HCT116 (cell line): ENCODE measurements at regions not wholly inside any gene's neighbourhood (a gene's known extent, or its start where the extent isn't known, plus 50 kb on each side); places are given as distances from the start of the nearest gene placed in this dataset.

ENCODE experiments used
- ATAC-seq: fragments of 200-7000 bp; cut with Tn5 transposase; 2 replicates; pipeline ENCODE4 v1.9.1; 2020; ENCODE audit warnings: mild to moderate bottlenecking, moderate library complexity
- BruUV-seq: library from RNA; stranded (reverse); fragments of 400-500 nt; replicated peaks from 2 replicates; lab custom pipeline; 2021; lab: Mats Ljungman, UMichigan
- CTCF ChIA-PET: fragments of 300-600 bp; sonication (Branson Sonifier 250); formaldehyde crosslinking; loops from one replicate; lab custom pipeline; 2021; ENCODE audit warnings: antibody characterized with exemption; lab: Charles Lee
- POLR2A ChIA-PET: fragments of 300-600, 350-600 bp; sonication (Branson Sonifier 250); formaldehyde crosslinking; loops from one replicate; lab custom pipeline; 2021; ENCODE audit warnings: antibody characterized with exemption; lab: Charles Lee
- RAD21 ChIA-PET, 2 experiments: fragments of 300-600 bp; sonication (Branson Sonifier 250); formaldehyde crosslinking; loops; one replicate each; lab custom pipeline; 2023; ENCODE audit warnings: low total read pairs in 2 of 2; ENCODE audit not compliant: uncharacterized antibody in 2 of 2, unreplicated experiment in 2 of 2, low non-redundant PET in 1 of 2; lab: Charles Lee
- DNase-seq: peaks from one replicate; pipeline ENCODE4 v3.0.0-alpha.2; 2010; ENCODE audit warnings: low read depth, low spot score
- H2AFZ ChIP-seq: fragments of 200-600 bp; shearing (Covaris generic), sonication (generic); 2 replicates; pipeline ENCODE4 v1.6.1; 2017; ENCODE audit warnings: low read depth, mixed run types, mixed read lengths, antibody characterized with exemption, low read length; ENCODE audit not compliant: poor library complexity, severe bottlenecking
- H3K27ac ChIP-seq: 2 replicates; pipeline ENCODE4 v1.5.1; 2012; ENCODE audit warnings: low read depth, low read length
- H3K27me3 ChIP-seq: fragments of 200-600 bp; sonication (generic); 2 replicates; pipeline ENCODE4 v1.6.1; 2016; ENCODE audit warnings: mixed run types, low read length, mixed read lengths; ENCODE audit not compliant: insufficient read depth
- H3K36me3 ChIP-seq, 2 experiments: fragments of 200-500 bp in 1 of 2; fragments of 200-600 bp in 1 of 2; sonication (Bioruptor generic) in 1 of 2; sonication (generic) in 1 of 2; 2 replicates each; pipeline versions ENCODE4 v1.5.1 to v1.6.1; 2014 to 2016; ENCODE audit warnings: low read length in 2 of 2, inconsistent platforms in 1 of 2, mixed read lengths in 1 of 2, mixed run types in 1 of 2; ENCODE audit not compliant: insufficient read depth in 2 of 2, control insufficient read depth in 1 of 2
- H3K4me1 ChIP-seq, 2 experiments: fragments of 200-600 bp in 1 of 2; sonication (generic) in 1 of 2; 2 replicates each; pipeline versions ENCODE4 v1.5.1 to v1.6.1; 2012 to 2017; ENCODE audit warnings: low read length in 2 of 2, inconsistent platforms in 1 of 2, mild to moderate bottlenecking in 1 of 2, mixed read lengths in 1 of 2, mixed run types in 1 of 2, moderate library complexity in 1 of 2; ENCODE audit not compliant: insufficient read depth in 2 of 2, control insufficient read depth in 1 of 2
- H3K4me2 ChIP-seq: fragments of 200-600 bp; sonication (generic); 2 replicates; pipeline ENCODE4 v1.6.1; 2017; ENCODE audit warnings: mixed run types, low read length, mixed read lengths
- H3K4me3 ChIP-seq, 2 experiments: fragments of 200-600 bp in 1 of 2; sonication (generic) in 1 of 2; replicated peaks in 1 of 2; 2 replicates each; pipeline ENCODE4 v1.5.1; 2011 to 2016; ENCODE audit warnings: low read length in 2 of 2, control low read depth in 1 of 2, low read depth in 1 of 2, mild to moderate bottlenecking in 1 of 2, mixed read lengths in 1 of 2, mixed run types in 1 of 2
- H3K79me2 ChIP-seq: fragments of 200-600 bp; sonication (generic); 2 replicates; pipeline ENCODE4 v1.6.1; 2017; ENCODE audit warnings: mild to moderate bottlenecking, mixed run types, low read length, moderate library complexity, mixed read lengths; ENCODE audit not compliant: insufficient read depth
- H3K9ac ChIP-seq: fragments of 200-600 bp; sonication (generic); 2 replicates; pipeline ENCODE4 v1.6.1; 2016; ENCODE audit warnings: low read length, mixed read lengths
- H3K9me2 ChIP-seq: fragments of 200-600 bp; sonication (generic), shearing (Covaris generic); 2 replicates; pipeline ENCODE4 v1.6.1; 2017; ENCODE audit warnings: mixed run types, mild to moderate bottlenecking, moderate library complexity; ENCODE audit not compliant: insufficient read depth
- H3K9me3 ChIP-seq, 2 experiments: fragments of 200-500 bp in 1 of 2; fragments of 200-600 bp in 1 of 2; sonication (Bioruptor generic) in 1 of 2; sonication (generic) in 1 of 2; 2 replicates each; pipeline ENCODE4 v1.6.1; 2014 to 2017; ENCODE audit warnings: low read length in 2 of 2, mixed read lengths in 2 of 2, inconsistent platforms in 1 of 2, low read depth in 1 of 2, mild to moderate bottlenecking in 1 of 2, mixed run types in 1 of 2, moderate library complexity in 1 of 2; ENCODE audit not compliant: control insufficient read depth in 1 of 2, insufficient read depth in 1 of 2
- H4K20me1 ChIP-seq: fragments of 200-600 bp; sonication (generic), shearing (Covaris generic); 2 replicates; pipeline ENCODE4 v1.6.1; 2017; ENCODE audit warnings: mixed run types, mild to moderate bottlenecking, moderate library complexity; ENCODE audit not compliant: insufficient read depth
- ATF3 ChIP-seq: IDR thresholded peaks from 2 replicates; pipeline ENCODE4 v1.6.1; 2012
- CBX3 ChIP-seq: IDR thresholded peaks from 2 replicates; pipeline ENCODE4 v1.6.1; 2012; ENCODE audit warnings: low read depth
- CEBPB ChIP-seq: IDR thresholded peaks from 2 replicates; pipeline ENCODE4 v1.6.1; 2012; ENCODE audit warnings: low read depth
- CTCF ChIP-seq, 3 experiments: fragments of 200-600 bp in 1 of 3; sonication (generic) in 1 of 3; IDR thresholded peaks in 2 of 3; conservative IDR thresholded peaks in 1 of 3; 2 replicates each; pipeline ENCODE4 v1.5.1; 2012 to 2017; ENCODE audit warnings: low read depth in 2 of 3, low read length in 2 of 3, antibody characterized with exemption in 1 of 3, borderline replicate concordance in 1 of 3, control low read depth in 1 of 3, mild to moderate bottlenecking in 1 of 3, mixed read lengths in 1 of 3, mixed run types in 1 of 3, moderate library complexity in 1 of 3; ENCODE audit not compliant: insufficient read depth in 1 of 3
- EGR1 ChIP-seq: IDR thresholded peaks from 2 replicates; pipeline ENCODE4 v1.6.1; 2012; ENCODE audit warnings: low read depth
- ELF1 ChIP-seq: IDR thresholded peaks from 2 replicates; pipeline ENCODE4 v1.6.1; 2012; ENCODE audit warnings: low read depth, borderline replicate concordance
- EZH2 ChIP-seq: fragments of 200-600 bp; sonication (generic); IDR thresholded peaks from 2 replicates; pipeline ENCODE4 v1.6.1; 2017; ENCODE audit warnings: antibody characterized with exemption, mixed run types
- EZH2phosphoT487 ChIP-seq: fragments of 200-600 bp; IDR thresholded peaks from 2 replicates; pipeline ENCODE4 v1.6.1; 2018; ENCODE audit warnings: antibody characterized with exemption, borderline replicate concordance
- FOSL1 ChIP-seq: IDR thresholded peaks from 2 replicates; pipeline ENCODE4 v1.6.1; 2012; ENCODE audit warnings: low read depth
- JUND ChIP-seq: IDR thresholded peaks from 2 replicates; pipeline ENCODE4 v1.6.1; 2012
- MAX ChIP-seq: IDR thresholded peaks from 2 replicates; pipeline ENCODE4 v1.6.1; 2012
- POLR2A ChIP-seq: IDR thresholded peaks from 2 replicates; pipeline ENCODE4 v1.7.0; 2011; ENCODE audit warnings: borderline replicate concordance; ENCODE audit not compliant: insufficient read depth, insufficient read length; ENCODE audit errors: extremely low read depth
- POLR2AphosphoS5 ChIP-seq: IDR thresholded peaks from 2 replicates; pipeline ENCODE4 v1.6.1; 2011; ENCODE audit warnings: mild to moderate bottlenecking, low read depth, low read length, moderate library complexity
- REST ChIP-seq: IDR thresholded peaks from 2 replicates; pipeline ENCODE4 v1.6.1; 2012; ENCODE audit warnings: low read depth
- SIN3A ChIP-seq: IDR thresholded peaks from 2 replicates; pipeline ENCODE4 v1.6.1; 2012; ENCODE audit warnings: low read depth
- SP1 ChIP-seq: IDR thresholded peaks from 2 replicates; pipeline ENCODE4 v1.6.1; 2012; ENCODE audit warnings: low read depth
- SRF ChIP-seq: IDR thresholded peaks from 2 replicates; pipeline ENCODE4 v1.6.1; 2012; ENCODE audit warnings: low read depth
- TCF7L2 ChIP-seq: IDR thresholded peaks from 2 replicates; pipeline ENCODE4 v1.7.0; 2011; ENCODE audit warnings: borderline replicate concordance, inconsistent platforms; ENCODE audit not compliant: insufficient read depth, insufficient read length; ENCODE audit errors: extremely low read depth
- YY1 ChIP-seq: IDR thresholded peaks from 2 replicates; pipeline ENCODE4 v1.6.1; 2011; ENCODE audit warnings: low read length, low read depth, moderate library complexity, mild to moderate bottlenecking; ENCODE audit not compliant: insufficient replicate concordance; ENCODE audit errors: extremely low read depth
- ZFX ChIP-seq: fragments of 450-650 bp; IDR thresholded peaks from 2 replicates; pipeline ENCODE4 v1.6.1; 2017
- intact Hi-C: fragments of 100-400 bp; cut with micrococcal nuclease; formaldehyde crosslinking; loops from 2 replicates; pipeline ENCODE4 v1.10.0; 2022

GRCh38 chr12:82225871-82226270 is 132.3 kb downstream of the CCDC59 start:
- H3K4me1 ChIP-seq = no peaks in the 10 kb centered on the region
- ATAC-seq (no peak), DNase-seq (no peak)
- no peak overlapping the region for H3K4me2 ChIP-seq
- no peak overlapping the region for H3K4me3 ChIP-seq
- no peak overlapping the region for H3K27ac ChIP-seq
- no peak overlapping the region for H2AFZ ChIP-seq
- no peaks in the 10 kb centered on the region for H3K79me2 ChIP-seq
- ChIA-PET CTCF (no interaction called here), POLR2A (no interaction called here), RAD21 (no interaction called here)
- H3K9me2 ChIP-seq = no peaks in the 10 kb centered on the region
- H3K27me3 ChIP-seq = no peaks in the 10 kb centered on the region
- TF ChIP-seq CEBPB = no peak
- TF ChIP-seq EGR1 = no peak
- TF ChIP-seq ATF3 = no peak
- TF ChIP-seq CBX3 = no peak
- TF ChIP-seq CTCF (IDR thresholded peaks at IDR 0.05 in 2 of 3, conservative IDR thresholded peaks at IDR 0.05 in 1 of 3; ENCODE audit: borderline replicate concordance in 1 of 3, insufficient read depth in 1 of 3, low read depth in 2 of 3, low read length in 2 of 3) = no peak
- TF ChIP-seq FOSL1 = no peak
- TF ChIP-seq JUND = no peak
- TF ChIP-seq EZH2phosphoT487 = no peak
- TF ChIP-seq MAX = no peak
- no peak for TF ChIP-seq REST
- TF ChIP-seq SP1 = no peak
- TF ChIP-seq ZFX = no peak
- no peak for TF ChIP-seq SRF
- no peak for TF ChIP-seq YY1
- TF ChIP-seq SIN3A = no peak
- no peak for TF ChIP-seq POLR2A
- TF ChIP-seq POLR2AphosphoS5 = no peak
- TF ChIP-seq TCF7L2 = no peak
- no peak for TF ChIP-seq EZH2
- no peak for TF ChIP-seq ELF1
- H3K36me3 ChIP-seq = no peaks in the 10 kb centered on the region
- intact Hi-C loops = no loop called here
- no TSS peak for BruUV-seq
- H4K20me1 ChIP-seq = no peaks in the 10 kb centered on the region
- H3K9ac ChIP-seq = no peak overlapping the region
- H3K9me3 ChIP-seq = no peaks in the 10 kb centered on the region
